IMR-90 (cell line): ENCODE measurements at regions not wholly inside any gene's neighbourhood (a gene's known extent, or its start where the extent isn't known, plus 50 kb on each side); places are given as distances from the start of the nearest gene placed in this dataset.

Experiments
- ATAC-seq: fragments of 200-7000 bp; cut with Tn5 transposase; 2 replicates; pipeline ENCODE4 v1.9.1; 2020; ENCODE audit warnings: low read depth, mild to moderate bottlenecking, moderate library complexity
- BruUV-seq: library from RNA; stranded (reverse); fragments of 400-500 nt; replicated peaks from 2 replicates; lab custom pipeline; 2021; lab: Mats Ljungman, UMichigan
- CTCF ChIA-PET: fragments of 300-600 bp; formaldehyde crosslinking; extraction: SDS; loops from one replicate; lab custom pipeline; 2021; ENCODE audit warnings: antibody characterized with exemption; lab: Yijun Ruan, JAX
- POLR2A ChIA-PET: fragments of 300-600 bp; sonication (Branson Sonifier 250); formaldehyde crosslinking; loops from one replicate; lab custom pipeline; 2022; ENCODE audit warnings: antibody characterized with exemption; ENCODE audit not compliant: unreplicated experiment; lab: Charles Lee
- DNase-seq: peaks from one replicate; pipeline ENCODE4 v3.0.0; 2013
- H2AFZ ChIP-seq: replicated peaks from 2 replicates; pipeline ENCODE3; 2013; ENCODE audit warnings: low read length, mild to moderate bottlenecking; ENCODE audit not compliant: poor library complexity
- H2AK5ac ChIP-seq: 2 replicates; pipeline ENCODE4 v1.6.1; 2013; ENCODE audit warnings: low read depth, low read length, inconsistent platforms
- H2AK9ac ChIP-seq: replicated peaks from 2 replicates; pipeline ENCODE3; 2013; ENCODE audit warnings: mild to moderate bottlenecking, low read depth, low read length, moderate library complexity; ENCODE audit not compliant: poor library complexity
- H2BK120ac ChIP-seq: 2 replicates; pipeline ENCODE4 v1.6.1; 2013; ENCODE audit warnings: low read depth, low read length, inconsistent platforms
- H2BK15ac ChIP-seq: 3 replicates; pipeline ENCODE4 v1.6.1; 2013; ENCODE audit warnings: low read depth, low read length, inconsistent platforms
- H2BK20ac ChIP-seq: 2 replicates; pipeline ENCODE4 v1.6.1; 2013; ENCODE audit warnings: low read depth, mild to moderate bottlenecking, inconsistent platforms, low read length, moderate library complexity
- H2BK5ac ChIP-seq: 2 replicates; pipeline ENCODE4 v1.6.1; 2013; ENCODE audit warnings: mild to moderate bottlenecking, low read depth, low read length, inconsistent platforms; ENCODE audit not compliant: poor library complexity, severe bottlenecking
- H3K14ac ChIP-seq: replicated peaks from 2 replicates; pipeline ENCODE4 v1.6.1; 2013; ENCODE audit warnings: low read depth, low read length, inconsistent platforms
- H3K18ac ChIP-seq: 2 replicates; pipeline ENCODE4 v1.6.1; 2013; ENCODE audit warnings: low read depth, low read length, control low read depth
- H3K23ac ChIP-seq: 2 replicates; pipeline ENCODE4 v1.6.1; 2013; ENCODE audit warnings: low read depth, low read length, inconsistent platforms
- H3K27ac ChIP-seq: 2 replicates; pipeline ENCODE4 v1.5.1; 2013; ENCODE audit warnings: mild to moderate bottlenecking, control low read depth, low read length; ENCODE audit not compliant: insufficient read depth
- H3K27me3 ChIP-seq: 2 replicates; pipeline ENCODE4 v1.6.1; 2013; ENCODE audit warnings: low read length; ENCODE audit not compliant: control insufficient read depth, insufficient read depth
- H3K36me3 ChIP-seq: 2 replicates; pipeline ENCODE4 v1.6.1; 2013; ENCODE audit warnings: low read length, mixed read lengths; ENCODE audit not compliant: control insufficient read depth, insufficient read depth
- H3K4ac ChIP-seq: 2 replicates; pipeline ENCODE4 v1.6.1; 2013; ENCODE audit warnings: low read depth, low read length, inconsistent platforms
- H3K4me1 ChIP-seq: 2 replicates; pipeline ENCODE4 v1.6.1; 2013; ENCODE audit warnings: low read length, mixed read lengths; ENCODE audit not compliant: control insufficient read depth, insufficient read depth
- H3K4me2 ChIP-seq: 2 replicates; pipeline ENCODE4 v1.6.1; 2013; ENCODE audit warnings: low read depth, mild to moderate bottlenecking, control low read depth, low read length, moderate library complexity
- H3K4me3 ChIP-seq: 2 replicates; pipeline ENCODE4 v1.5.1; 2013; ENCODE audit warnings: low read depth, mild to moderate bottlenecking, control low read depth, low read length, moderate library complexity; ENCODE audit not compliant: insufficient read depth
- H3K56ac ChIP-seq: 2 replicates; pipeline ENCODE4 v1.6.1; 2013; ENCODE audit warnings: low read length, inconsistent platforms; ENCODE audit not compliant: insufficient read depth; ENCODE audit errors: extremely low read depth
- H3K79me1 ChIP-seq, 2 experiments: 2 replicates each; pipeline ENCODE4 v1.6.1; 2013; ENCODE audit warnings: low read length in 2 of 2, inconsistent platforms in 1 of 2, low read depth in 1 of 2
- H3K9ac ChIP-seq: 2 replicates; pipeline ENCODE4 v1.6.1; 2013; ENCODE audit warnings: low read depth, low read length, control low read depth
- H3K9me1 ChIP-seq: 2 replicates; pipeline ENCODE4 v1.6.1; 2013; ENCODE audit warnings: low read length, inconsistent platforms; ENCODE audit not compliant: insufficient read depth
- H3K9me3 ChIP-seq: 2 replicates; pipeline ENCODE4 v1.6.1; 2013; ENCODE audit warnings: low read length; ENCODE audit not compliant: control insufficient read depth, insufficient read depth
- H4K20me1 ChIP-seq: 2 replicates; pipeline ENCODE4 v1.6.1; 2013; ENCODE audit warnings: low read length, inconsistent platforms; ENCODE audit not compliant: insufficient read depth
- H4K5ac ChIP-seq: 2 replicates; pipeline ENCODE4 v1.6.1; 2013; ENCODE audit warnings: mild to moderate bottlenecking, low read depth, low read length, control low read depth
- H4K8ac ChIP-seq, 2 experiments: 2 replicates each; pipeline ENCODE4 v1.6.1; 2013; ENCODE audit warnings: low read depth in 2 of 2, low read length in 2 of 2, control low read depth in 1 of 2, inconsistent platforms in 1 of 2
- H4K91ac ChIP-seq: 2 replicates; pipeline ENCODE4 v1.6.1; 2013; ENCODE audit warnings: low read depth, low read length, inconsistent platforms; ENCODE audit not compliant: insufficient read depth
- BHLHE40 ChIP-seq: fragments of 150-350 bp; IDR thresholded peaks from 2 replicates; pipeline ENCODE4 v1.6.1; 2016; ENCODE audit warnings: mild to moderate bottlenecking, low read depth, low read length
- CEBPB ChIP-seq: IDR thresholded peaks from 2 replicates; pipeline ENCODE4 v1.6.1; 2012; ENCODE audit warnings: low read depth, low read length, improper control_type of control experiment
- CHD1 ChIP-seq: IDR thresholded peaks from 2 replicates; pipeline ENCODE4 v1.6.1; 2012; ENCODE audit warnings: low read depth, low read length, improper control_type of control experiment
- FOS ChIP-seq: fragments of 150-350 bp; IDR thresholded peaks from 2 replicates; pipeline ENCODE4 v1.6.1; 2016; ENCODE audit warnings: low read depth, low read length
- MAFK ChIP-seq: IDR thresholded peaks from 2 replicates; pipeline ENCODE4 v1.6.1; 2012; ENCODE audit warnings: low read depth, low read length, improper control_type of control experiment
- MAZ ChIP-seq: IDR thresholded peaks from 2 replicates; pipeline ENCODE4 v1.6.1; 2012; ENCODE audit warnings: low read depth, mild to moderate bottlenecking, low read length, improper control_type of control experiment, moderate library complexity, borderline replicate concordance
- MXI1 ChIP-seq: IDR thresholded peaks from 2 replicates; pipeline ENCODE4 v1.6.1; 2012; ENCODE audit warnings: low read depth, mild to moderate bottlenecking, low read length, moderate library complexity, borderline replicate concordance
- NFE2L2 ChIP-seq: fragments of 150-350 bp; IDR thresholded peaks from 2 replicates; pipeline ENCODE4 v1.6.1; 2016; ENCODE audit warnings: low read depth, mild to moderate bottlenecking, low read length
- POLR2A ChIP-seq: IDR thresholded peaks from 2 replicates; pipeline ENCODE4 v1.6.1; 2012; ENCODE audit warnings: mild to moderate bottlenecking, low read depth, low read length
- RAD21 ChIP-seq: IDR thresholded peaks from 2 replicates; pipeline ENCODE4 v1.6.1; 2012; ENCODE audit warnings: low read length, improper control_type of control experiment
- RCOR1 ChIP-seq: IDR thresholded peaks from 2 replicates; pipeline ENCODE4 v1.6.1; 2012; ENCODE audit warnings: mild to moderate bottlenecking, low read length, improper control_type of control experiment; ENCODE audit not compliant: insufficient replicate concordance
- RFX5 ChIP-seq: IDR thresholded peaks from 2 replicates; pipeline ENCODE4 v1.8.0; 2012; ENCODE audit warnings: low read depth, mild to moderate bottlenecking, low read length, moderate library complexity
- SMC3 ChIP-seq: fragments of 150-350 bp; IDR thresholded peaks from 2 replicates; pipeline ENCODE4 v1.6.1; 2016; ENCODE audit warnings: low read depth, mild to moderate bottlenecking, antibody characterized with exemption, low read length, moderate library complexity
- dilution Hi-C: fragments of 300-500 bp; cut with HindIII; formaldehyde crosslinking; loops from one replicate; pipeline ENCODE4 v1.14.3; 2018; ENCODE audit warnings: low sequenced_read_pairs; ENCODE audit not compliant: unreplicated experiment
- in situ Hi-C: fragments of 300-500 bp; cut with MboI; formaldehyde crosslinking; loops from 3 replicates; pipeline ENCODE4 v1.14.3; 2019; ENCODE audit warnings: low sequenced_read_pairs, inconsistent platforms, mixed read lengths
- intact Hi-C: fragments of 100-400 bp; cut with micrococcal nuclease; formaldehyde crosslinking; loops from 2 replicates; pipeline ENCODE4 v1.10.0; 2022
- TF ChIP-seq, protein P1 (sequence below): conservative IDR thresholded peaks from 2 replicates; pipeline ENCODE4 v1.5.1; 2012; ENCODE audit warnings: mild to moderate bottlenecking, low read depth, low read length, improper control_type of control experiment
- TF ChIP-seq, protein P2 (sequence below): fragments of 150-350 bp; IDR thresholded peaks from 2 replicates; pipeline ENCODE4 v1.6.1; 2016; ENCODE audit warnings: low read depth, mild to moderate bottlenecking, low read length, moderate library complexity, borderline replicate concordance
- TF ChIP-seq, protein P3 (sequence below): fragments of 150-350 bp; IDR thresholded peaks from 2 replicates; pipeline ENCODE4 v1.6.1; 2017; ENCODE audit warnings: mild to moderate bottlenecking, antibody characterized with exemption, low read length, low read depth

DNA sequence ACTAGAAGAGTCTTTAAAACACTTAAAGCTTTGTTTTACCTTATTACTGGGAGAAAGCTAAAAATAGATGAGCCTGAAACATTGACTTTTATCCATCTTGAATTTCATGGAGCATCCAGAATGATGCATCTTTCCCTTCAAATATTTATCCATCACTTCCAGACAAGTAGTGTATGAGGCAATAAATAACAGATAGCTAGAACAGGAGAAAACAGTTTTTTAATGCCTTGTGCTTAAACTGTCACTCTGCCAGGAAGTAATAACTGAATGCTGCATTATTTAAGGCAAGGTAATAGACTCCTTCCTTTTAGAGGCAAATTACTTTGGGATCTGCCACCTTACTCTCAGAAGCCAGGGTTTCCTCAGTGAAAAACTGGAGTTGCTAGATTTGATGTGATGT lies 225.8 kb upstream of the NAALADL2 start:
- Histone ChIP-seq H2BK120ac (no peak overlapping the region), H4K20me1 (no peaks in the 10 kb centered on the region), H3K79me1 (no peaks in the 10 kb centered on the region), H2AK5ac (no peak overlapping the region), H3K9me1 (no peaks in the 10 kb centered on the region), H3K23ac (no peak overlapping the region), H3K4ac (no peak overlapping the region), H3K18ac (no peak overlapping the region), H3K14ac (no peak overlapping the region), H2BK5ac (no peak overlapping the region), H3K27ac (no peak overlapping the region), H4K91ac (no peak overlapping the region), H2AFZ (no peak overlapping the region), H4K5ac (no peak overlapping the region), H3K9ac (no peak overlapping the region), H3K4me2 (no peak overlapping the region), H4K8ac (no peak overlapping the region), H3K4me1 (no peaks in the 10 kb centered on the region), H3K4me3 (no peak overlapping the region), H3K27me3 (no peaks in the 10 kb centered on the region), H2BK15ac (no peak overlapping the region), H2BK20ac (no peak overlapping the region), H3K9me3 (no peaks in the 10 kb centered on the region), H3K36me3 (no peaks in the 10 kb centered on the region), H3K56ac (no peak overlapping the region), H2AK9ac (no peak overlapping the region)
- ChIA-PET POLR2A (no interaction called here), CTCF (no interaction called here)
- in situ Hi-C loops (no loop called here), intact Hi-C loops (no loop called here), dilution Hi-C loops (no loop called here)
- BruUV-seq: no TSS peak
- ATAC-seq (no peak), DNase-seq (no peak)
- no peak for TF ChIP-seq MAFK
- no peak for TF ChIP-seq SMC3
- TF ChIP-seq POLR2A: no peak
- TF ChIP-seq MAZ: no peak
- TF ChIP-seq, protein P1, sequence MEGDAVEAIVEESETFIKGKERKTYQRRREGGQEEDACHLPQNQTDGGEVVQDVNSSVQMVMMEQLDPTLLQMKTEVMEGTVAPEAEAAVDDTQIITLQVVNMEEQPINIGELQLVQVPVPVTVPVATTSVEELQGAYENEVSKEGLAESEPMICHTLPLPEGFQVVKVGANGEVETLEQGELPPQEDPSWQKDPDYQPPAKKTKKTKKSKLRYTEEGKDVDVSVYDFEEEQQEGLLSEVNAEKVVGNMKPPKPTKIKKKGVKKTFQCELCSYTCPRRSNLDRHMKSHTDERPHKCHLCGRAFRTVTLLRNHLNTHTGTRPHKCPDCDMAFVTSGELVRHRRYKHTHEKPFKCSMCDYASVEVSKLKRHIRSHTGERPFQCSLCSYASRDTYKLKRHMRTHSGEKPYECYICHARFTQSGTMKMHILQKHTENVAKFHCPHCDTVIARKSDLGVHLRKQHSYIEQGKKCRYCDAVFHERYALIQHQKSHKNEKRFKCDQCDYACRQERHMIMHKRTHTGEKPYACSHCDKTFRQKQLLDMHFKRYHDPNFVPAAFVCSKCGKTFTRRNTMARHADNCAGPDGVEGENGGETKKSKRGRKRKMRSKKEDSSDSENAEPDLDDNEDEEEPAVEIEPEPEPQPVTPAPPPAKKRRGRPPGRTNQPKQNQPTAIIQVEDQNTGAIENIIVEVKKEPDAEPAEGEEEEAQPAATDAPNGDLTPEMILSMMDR: no peak
- no peak for TF ChIP-seq RFX5
- no peak for TF ChIP-seq CEBPB
- TF ChIP-seq NFE2L2: no peak
- no peak for TF ChIP-seq RAD21
- no peak for TF ChIP-seq RCOR1
- no peak for TF ChIP-seq CHD1
- no peak for TF ChIP-seq BHLHE40
- TF ChIP-seq FOS: no peak
- TF ChIP-seq, protein P2, sequence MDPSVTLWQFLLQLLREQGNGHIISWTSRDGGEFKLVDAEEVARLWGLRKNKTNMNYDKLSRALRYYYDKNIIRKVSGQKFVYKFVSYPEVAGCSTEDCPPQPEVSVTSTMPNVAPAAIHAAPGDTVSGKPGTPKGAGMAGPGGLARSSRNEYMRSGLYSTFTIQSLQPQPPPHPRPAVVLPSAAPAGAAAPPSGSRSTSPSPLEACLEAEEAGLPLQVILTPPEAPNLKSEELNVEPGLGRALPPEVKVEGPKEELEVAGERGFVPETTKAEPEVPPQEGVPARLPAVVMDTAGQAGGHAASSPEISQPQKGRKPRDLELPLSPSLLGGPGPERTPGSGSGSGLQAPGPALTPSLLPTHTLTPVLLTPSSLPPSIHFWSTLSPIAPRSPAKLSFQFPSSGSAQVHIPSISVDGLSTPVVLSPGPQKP: no peak
- no peak for TF ChIP-seq MXI1
- TF ChIP-seq, protein P3, sequence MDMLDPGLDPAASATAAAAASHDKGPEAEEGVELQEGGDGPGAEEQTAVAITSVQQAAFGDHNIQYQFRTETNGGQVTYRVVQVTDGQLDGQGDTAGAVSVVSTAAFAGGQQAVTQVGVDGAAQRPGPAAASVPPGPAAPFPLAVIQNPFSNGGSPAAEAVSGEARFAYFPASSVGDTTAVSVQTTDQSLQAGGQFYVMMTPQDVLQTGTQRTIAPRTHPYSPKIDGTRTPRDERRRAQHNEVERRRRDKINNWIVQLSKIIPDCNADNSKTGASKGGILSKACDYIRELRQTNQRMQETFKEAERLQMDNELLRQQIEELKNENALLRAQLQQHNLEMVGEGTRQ: no peak
